K562 (cell line): ENCODE measurements at regions not wholly inside any gene's neighbourhood (a gene's known extent, or its start where the extent isn't known, plus 50 kb on each side); places are given as distances from the start of the nearest gene placed in this dataset.
A peak's percentile ranks its signal among the peaks of the same experiment; 100 is the strongest.

Experiments used
- CEBPG ChIP-seq, 3 experiments: fragments of 200-800 bp in 1 of 3; sonication (Bioruptor generic) in 1 of 3; sonication (generic) in 1 of 3; formaldehyde crosslinking in 1 of 3; IDR thresholded peaks in 2 of 3; conservative IDR thresholded peaks in 1 of 3; 2 replicates each; pipeline versions ENCODE4 v1.6.1 to v1.8.0; 2016 to 2022; ENCODE audit warnings: missing compliant biosample characterization in 2 of 3, missing genetic modification characterization in 2 of 3, mild to moderate bottlenecking in 1 of 3, missing genetic modification reagents in 1 of 3
- CREM ChIP-seq: IDR thresholded peaks from 2 replicates; pipeline ENCODE4 v1.6.1; 2014; ENCODE audit warnings: antibody characterized with exemption, low read depth
- CTCFL ChIP-seq: IDR thresholded peaks from 2 replicates; pipeline ENCODE4 v1.6.1; 2011; ENCODE audit warnings: borderline replicate concordance, low read depth, mild to moderate bottlenecking, moderate library complexity, low read length; ENCODE audit not compliant: insufficient read depth, poor library complexity, severe bottlenecking
- ELF2 ChIP-seq: fragments of 250-450 bp; sonication (Bioruptor Pico); IDR thresholded peaks from 2 replicates; pipeline ENCODE4 v1.5.0; 2021; ENCODE audit warnings: mild to moderate bottlenecking
- HNRNPLL ChIP-seq: fragments of 200-400 bp; formaldehyde crosslinking; IDR thresholded peaks from 2 replicates; pipeline ENCODE4 v1.6.1; 2017; ENCODE audit warnings: low read length, low read depth, mild to moderate bottlenecking; ENCODE audit not compliant: poor library complexity, severe bottlenecking
- LARP7 ChIP-seq: fragments of 450-650 bp; IDR thresholded peaks from 2 replicates; pipeline ENCODE4 v1.6.1; 2016
- MAX ChIP-seq: sonication (generic); formaldehyde crosslinking; IDR thresholded peaks from 2 replicates; pipeline ENCODE4 v1.9.0; 2022; ENCODE audit warnings: mild to moderate bottlenecking, missing genetic modification reagents
- MAZ ChIP-seq, 2 experiments: fragments of 450-650 bp in 1 of 2; sonication (generic) in 1 of 2; formaldehyde crosslinking; IDR thresholded peaks in 1 of 2; conservative IDR thresholded peaks in 1 of 2; 2 replicates each; pipeline versions ENCODE4 v1.4.0 to v1.5.0; 2020; ENCODE audit warnings: mild to moderate bottlenecking in 1 of 2, missing genetic modification reagents in 1 of 2
- MCM5 ChIP-seq: fragments of 450-650 bp; IDR thresholded peaks from 2 replicates; pipeline ENCODE4 v1.6.1; 2016; ENCODE audit warnings: low read depth
- PREB ChIP-seq: sonication (generic); formaldehyde crosslinking; IDR thresholded peaks from 2 replicates; pipeline ENCODE4 v1.8.1; 2023; ENCODE audit warnings: mild to moderate bottlenecking, missing genetic modification reagents
- RBM25 ChIP-seq: fragments of 200-400 bp; formaldehyde crosslinking; IDR thresholded peaks from 2 replicates; pipeline ENCODE4 v1.6.1; 2018; ENCODE audit warnings: low read length, low read depth, moderate library complexity; ENCODE audit not compliant: severe bottlenecking
- RCOR1 ChIP-seq, 2 experiments: IDR thresholded peaks; 2 replicates each; pipeline ENCODE4 v1.6.1; 2012; ENCODE audit warnings: low read depth in 2 of 2, low read length in 2 of 2, borderline replicate concordance in 1 of 2, improper control_type of control experiment in 1 of 2
- TCF7L2 ChIP-seq: fragments of 150-350 bp; IDR thresholded peaks from 2 replicates; pipeline ENCODE4 v1.6.1; 2016; ENCODE audit warnings: low read depth, mild to moderate bottlenecking, low read length, moderate library complexity
- ZC3H4 ChIP-seq: sonication (generic); formaldehyde crosslinking; IDR thresholded peaks from 2 replicates; pipeline ENCODE4 v1.9.0; 2021; ENCODE audit warnings: missing genetic modification reagents, borderline replicate concordance
- ZNF395 ChIP-seq: fragments of 200-800 bp; sonication (Bioruptor generic); IDR thresholded peaks from 2 replicates; pipeline ENCODE4 v1.6.1; 2017; ENCODE audit warnings: missing genetic modification characterization, missing compliant biosample characterization
- TF ChIP-seq, protein P1 (sequence below): IDR thresholded peaks from 2 replicates; pipeline ENCODE4 v1.6.1; 2012; ENCODE audit warnings: low read depth, low read length, improper control_type of control experiment, borderline replicate concordance

DNA sequence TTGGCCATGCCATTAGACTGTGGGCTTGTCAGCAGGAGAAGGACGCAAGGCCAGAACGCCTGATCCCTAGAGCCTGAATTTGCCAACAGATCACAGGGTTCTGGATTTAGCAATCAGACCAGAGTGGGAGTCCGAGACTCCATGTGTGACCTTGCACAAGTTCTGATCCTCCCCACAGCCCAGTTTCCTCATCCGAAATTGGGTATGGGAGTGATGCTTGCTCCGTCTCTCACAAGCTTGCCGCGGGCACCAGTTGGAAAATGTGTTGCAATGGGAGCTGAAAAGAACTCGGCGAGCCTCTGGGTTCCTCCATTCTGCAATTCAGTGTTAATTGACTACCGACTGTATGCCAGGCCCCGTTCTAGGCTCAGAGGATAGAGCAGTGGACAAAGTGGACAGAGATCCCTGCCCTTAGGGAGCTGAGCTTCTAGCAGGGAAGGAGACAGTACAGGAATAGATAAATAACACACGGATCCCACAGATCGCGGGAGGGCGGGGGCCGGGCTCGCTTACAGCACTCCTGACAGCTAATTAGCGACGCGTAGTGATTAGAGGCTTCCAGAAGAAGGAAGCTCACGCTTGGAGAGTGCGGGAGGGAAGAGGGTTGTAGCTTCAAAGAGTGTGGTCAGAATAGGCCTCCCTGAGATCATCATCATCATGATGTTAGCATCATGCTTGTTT, 150.4 kb upstream of the CIBAR2 start (continued):
- TF ChIP-seq RBM25 (peak; percentile 87), ZC3H4 (CRISPR knock-in tag) (0 out of 2 replicates have a peak, but pooled peaks have one; percentile 36), MCM5 (no peak), PREB (no peak), TCF7L2 (no peak), ZNF395 (no peak), HNRNPLL (no peak), CREM (peak; percentile 25; the same call in 1 of the 2 replicates), MAX (peak; percentile 10; the same call in 1 of the 2 replicates), ELF2 (no peak), LARP7 (no peak), MAZ (CRISPR knock-in tag; conservative IDR thresholded peaks at IDR 0.05 in 1 of 2, IDR thresholded peaks at IDR 0.05 in 1 of 2) (0 out of 4 replicates have a peak, but pooled peaks of 1 of the 2 experiments have one; percentile 8), CEBPG (CRISPR knock-in tag; IDR thresholded peaks at IDR 0.05) (peak; percentile 4; the same call in 1 of the 2 replicates), CEBPG (tag; conservative IDR thresholded peaks at IDR 0.05 in 1 of 2, IDR thresholded peaks at IDR 0.05 in 1 of 2) (no peak), RCOR1 (IDR thresholded peaks at IDR 0.05; ENCODE audit: borderline replicate concordance in 1 of 2, low read depth in 2 of 2, low read length in 2 of 2) (peak in 1 of 2 experiments; percentile 25; a peak in 1 of 4 replicates), CTCFL (no peak)
- TF ChIP-seq, protein P1, sequence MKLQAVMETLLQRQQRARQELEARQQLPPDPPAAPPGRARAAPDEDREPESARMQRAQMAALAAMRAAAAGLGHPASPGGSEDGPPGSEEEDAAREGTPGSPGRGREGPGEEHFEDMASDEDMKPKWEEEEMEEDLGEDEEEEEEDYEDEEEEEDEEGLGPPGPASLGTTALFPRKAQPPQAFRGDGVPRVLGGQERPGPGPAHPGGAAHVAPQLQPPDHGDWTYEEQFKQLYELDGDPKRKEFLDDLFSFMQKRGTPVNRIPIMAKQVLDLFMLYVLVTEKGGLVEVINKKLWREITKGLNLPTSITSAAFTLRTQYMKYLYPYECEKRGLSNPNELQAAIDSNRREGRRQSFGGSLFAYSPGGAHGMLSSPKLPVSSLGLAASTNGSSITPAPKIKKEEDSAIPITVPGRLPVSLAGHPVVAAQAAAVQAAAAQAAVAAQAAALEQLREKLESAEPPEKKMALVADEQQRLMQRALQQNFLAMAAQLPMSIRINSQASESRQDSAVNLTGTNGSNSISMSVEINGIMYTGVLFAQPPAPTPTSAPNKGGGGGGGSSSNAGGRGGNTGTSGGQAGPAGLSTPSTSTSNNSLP, result no peak
